CD14-positive monocyte (primary cell): ENCODE measurements at regions not wholly inside any gene's neighbourhood (a gene's known extent, or its start where the extent isn't known, plus 50 kb on each side); places are given as distances from the start of the nearest gene placed in this dataset.

Source experiments
- DNase-seq, 3 donors: peaks; one replicate each; pipeline ENCODE4 v3.0.0-alpha.2; 2011 to 2022
- H2AFZ ChIP-seq: 2 replicates; pipeline ENCODE4 v1.6.0; 2012; ENCODE audit warnings: mild to moderate bottlenecking, low read depth, low read length, inconsistent platforms; ENCODE audit not compliant: insufficient read depth, poor library complexity, severe bottlenecking
- H3K27ac ChIP-seq, 2 donors: 1 replicate in 1 of 2; 2 replicates in 1 of 2; pipeline ENCODE4 v1.5.1; 2012 to 2013; ENCODE audit warnings: low read length in 2 of 2, control low read depth in 1 of 2, inconsistent platforms in 1 of 2, low read depth in 1 of 2, mild to moderate bottlenecking in 1 of 2
- H3K27me3 ChIP-seq, 2 donors: one replicate each; pipeline versions ENCODE4 v1.6.0 to v1.6.1; 2011 to 2013; ENCODE audit warnings: low read length in 2 of 2; ENCODE audit not compliant: control insufficient read depth in 2 of 2, insufficient read depth in 2 of 2
- H3K36me3 ChIP-seq, 2 donors: replicated peaks in 1 of 2; 1 replicate in 1 of 2; 2 replicates in 1 of 2; pipeline versions ENCODE4 v1.5.1 to v1.6.1; 2012 to 2013; ENCODE audit warnings: low read length in 2 of 2, control low read depth in 1 of 2, inconsistent platforms in 1 of 2, mild to moderate bottlenecking in 1 of 2; ENCODE audit not compliant: insufficient read depth in 2 of 2, control insufficient read depth in 1 of 2
- H3K4me1 ChIP-seq, 2 donors: 1 replicate in 1 of 2; 2 replicates in 1 of 2; pipeline versions ENCODE4 v1.5.1 to v1.6.1; 2012 to 2013; ENCODE audit warnings: low read length in 2 of 2, control low read depth in 1 of 2, inconsistent platforms in 1 of 2, mild to moderate bottlenecking in 1 of 2, moderate library complexity in 1 of 2; ENCODE audit not compliant: insufficient read depth in 2 of 2, control insufficient read depth in 1 of 2
- H3K4me2 ChIP-seq: replicated peaks from 2 replicates; pipeline ENCODE3; 2012; ENCODE audit warnings: low read length, moderate library complexity, mild to moderate bottlenecking; ENCODE audit not compliant: poor library complexity, severe bottlenecking; ENCODE audit errors: extremely low read depth
- H3K4me3 ChIP-seq, 3 experiments: fragments of 200-600 bp in 1 of 3; sonication (generic) in 1 of 3; replicated peaks in 1 of 3; 1 replicate in 2 of 3; 2 replicates in 1 of 3; pipeline ENCODE4 v1.5.1; 2011 to 2013; ENCODE audit warnings: low read length in 3 of 3, mild to moderate bottlenecking in 3 of 3, control low read depth in 2 of 3, low read depth in 2 of 3, inconsistent platforms in 1 of 3, moderate library complexity in 1 of 3
- H3K79me2 ChIP-seq: 2 replicates; pipeline ENCODE4 v1.6.0; 2012; ENCODE audit warnings: mild to moderate bottlenecking, control low read depth, inconsistent platforms, low read length, moderate library complexity; ENCODE audit not compliant: insufficient read depth
- H3K9ac ChIP-seq: 2 replicates; pipeline ENCODE4 v1.6.0; 2017; ENCODE audit warnings: low read length, mild to moderate bottlenecking; ENCODE audit not compliant: insufficient read depth, poor library complexity, severe bottlenecking
- H3K9me3 ChIP-seq, 2 donors: replicated peaks in 1 of 2; 1 replicate in 1 of 2; 2 replicates in 1 of 2; pipeline versions ENCODE4 v1.5.1 to v1.6.1; 2012 to 2013; ENCODE audit warnings: low read length in 2 of 2, control low read depth in 1 of 2; ENCODE audit not compliant: control insufficient read depth in 1 of 2, insufficient read depth in 1 of 2
- H4K20me1 ChIP-seq: 2 replicates; pipeline ENCODE4 v1.6.0; 2012; ENCODE audit warnings: mild to moderate bottlenecking, low read length, control low read depth, moderate library complexity; ENCODE audit not compliant: insufficient read depth
- H3K27ac Mint-ChIP-seq, 7 donors: one replicate each; pipeline ENCODE4 v1.8.0; 2020; ENCODE audit warnings: mild to moderate bottlenecking in 7 of 7, mixed read lengths in 7 of 7, moderate library complexity in 6 of 7, inconsistent platforms in 2 of 7
- H3K27me3 Mint-ChIP-seq, 3 donors: one replicate each; pipeline ENCODE4 v1.8.0; 2021 to 2022; ENCODE audit warnings: low read depth in 3 of 3, mild to moderate bottlenecking in 3 of 3, mixed read lengths in 3 of 3, moderate library complexity in 3 of 3, inconsistent platforms in 1 of 3
- H3K36me3 Mint-ChIP-seq, 2 donors: one replicate each; pipeline ENCODE4 v1.8.0; 2020; ENCODE audit warnings: mixed read lengths in 2 of 2, inconsistent platforms in 1 of 2, mild to moderate bottlenecking in 1 of 2
- H3K4me1 Mint-ChIP-seq: one replicate; pipeline ENCODE4 v1.8.0; 2020; ENCODE audit warnings: mild to moderate bottlenecking, mixed read lengths
- H3K4me3 Mint-ChIP-seq, 2 donors: one replicate each; pipeline ENCODE4 v1.8.0; 2020; ENCODE audit warnings: mild to moderate bottlenecking in 2 of 2, mixed read lengths in 2 of 2, moderate library complexity in 1 of 2
- H3K9me3 Mint-ChIP-seq, 7 donors: one replicate each; pipeline ENCODE4 v1.8.0; 2020 to 2022; ENCODE audit warnings: mixed read lengths in 7 of 7, mild to moderate bottlenecking in 6 of 7, moderate library complexity in 6 of 7, inconsistent platforms in 2 of 7
- CTCF ChIP-seq: fragments of 200-600 bp; IDR thresholded peaks from one replicate; pipeline ENCODE4 v1.8.0; 2022; ENCODE audit warnings: antibody characterized with exemption, mild to moderate bottlenecking
- WGBS: methylation state at CpG from one replicate; pipeline ENCODE4 v1.1.5; 2013; ENCODE audit warnings: missing lambda C conversion rate; ENCODE audit not compliant: insufficient coverage; 5-methylcytosine and 5-hydroxymethylcytosine counted together
- intact Hi-C, 2 donors: fragments of 100-400 bp; cut with micrococcal nuclease; formaldehyde crosslinking; loops; one replicate each; pipeline versions ENCODE4 v1.15.0 to v1.15.1; 2023

- no peaks in the 10 kb centered on the region for H3K36me3 ChIP-seq
- no peak overlapping the region for H2AFZ ChIP-seq
- H3K27ac Mint-ChIP-seq, result no peak overlapping the region
- H3K4me3 ChIP-seq, result no peak overlapping the region
- no peak for DNase-seq
- no peak overlapping the region for H3K4me3 Mint-ChIP-seq
- H3K9me3 Mint-ChIP-seq, result peaks cover 0 to 3% (median 0%) of the 10 kb centered on the region in 7 donors
- no peak overlapping the region for H3K9ac ChIP-seq
- TF ChIP-seq CTCF, result no peak
- no peak overlapping the region for H3K4me2 ChIP-seq
- H3K36me3 Mint-ChIP-seq, result no peaks in the 10 kb centered on the region
- H3K27ac ChIP-seq, result no peak overlapping the region
- no peaks in the 10 kb centered on the region for H4K20me1 ChIP-seq
- no peaks in the 10 kb centered on the region for H3K4me1 ChIP-seq
- H3K27me3 Mint-ChIP-seq, result peaks cover 0 to 10% (median 0%) of the 10 kb centered on the region in 3 donors
- H3K9me3 ChIP-seq, result no peaks in the 10 kb centered on the region
- no peaks in the 10 kb centered on the region for H3K4me1 Mint-ChIP-seq
- H3K79me2 ChIP-seq, result no peaks in the 10 kb centered on the region
- intact Hi-C loops, result no loop called here
- no peaks in the 10 kb centered on the region for H3K27me3 ChIP-seq
Observed at GRCh38 chrX:39592776-39593175, 505.0 kb downstream of the BCOR start.

GRCh38 chrX:39595977-39596376 is 501.8 kb downstream of the BCOR start:
- intact Hi-C loops, result no loop called here
- Histone ChIP-seq H3K36me3 (no peaks in the 10 kb centered on the region), H3K4me2 (no peak overlapping the region), H3K79me2 (no peaks in the 10 kb centered on the region), H3K9me3 (no peaks in the 10 kb centered on the region), H3K4me3 (no peak overlapping the region), H3K4me1 (no peaks in the 10 kb centered on the region), H2AFZ (no peak overlapping the region), H3K27me3 (no peaks in the 10 kb centered on the region), H4K20me1 (no peaks in the 10 kb centered on the region), H3K9ac (no peak overlapping the region), H3K27ac (no peak overlapping the region)
- H3K27ac Mint-ChIP-seq, result peak overlapping the region in 1 of 7 donors; percentile 16
- no peaks in the 10 kb centered on the region for H3K4me1 Mint-ChIP-seq
- no peak for DNase-seq
- no peaks in the 10 kb centered on the region for H3K36me3 Mint-ChIP-seq
- peaks cover 0 to 6% (median 0%) of the 10 kb centered on the region in 3 donors for H3K27me3 Mint-ChIP-seq
- H3K9me3 Mint-ChIP-seq, result peaks cover 0 to 2% (median 0%) of the 10 kb centered on the region in 7 donors
- TF ChIP-seq CTCF, result no peak
- H3K4me3 Mint-ChIP-seq, result no peak overlapping the region
- WGBS, result no CpG with 5 or more reads among the region's 1 CpG
